ENCODE measurements at regions not wholly inside any gene's neighbourhood (a gene's known extent, or its start where the extent isn't known, plus 50 kb on each side); places are given as distances from the start of the nearest gene placed in this dataset.

DNA sequence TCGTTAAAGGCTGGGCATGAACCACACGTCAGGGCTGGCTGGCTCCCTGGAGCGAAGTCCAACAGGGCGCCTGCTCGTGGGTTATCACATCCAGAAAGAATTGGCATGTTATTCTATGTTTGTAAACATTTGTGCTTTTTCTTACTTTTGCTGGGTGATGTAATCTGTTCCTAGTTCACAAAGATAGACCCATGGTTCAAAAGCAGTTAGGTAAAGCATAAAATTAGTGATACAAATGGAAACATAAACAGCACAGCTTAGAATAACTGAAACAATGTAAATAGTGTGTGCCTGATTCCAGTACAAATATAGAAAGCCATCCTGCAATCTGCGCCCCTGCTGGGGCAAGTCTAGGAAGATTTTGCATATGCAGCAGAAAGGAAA lies 184.0 kb upstream of the C1orf174 start:
- H3K9me3 ChIP-seq (ENCODE audit: insufficient read depth, low read length): no peaks in the 10 kb centered on the region
- no peak overlapping the region for H3K9ac ChIP-seq (ENCODE audit: low read length)
- H3K9me2 ChIP-seq (replicated peaks; ENCODE audit: insufficient read depth, low read length): no peaks in the 10 kb centered on the region
- no peak for TF ChIP-seq EZH2phosphoT487 (conservative IDR thresholded peaks at IDR 0.05; ENCODE audit: low read length)
- TF ChIP-seq, protein P1, sequence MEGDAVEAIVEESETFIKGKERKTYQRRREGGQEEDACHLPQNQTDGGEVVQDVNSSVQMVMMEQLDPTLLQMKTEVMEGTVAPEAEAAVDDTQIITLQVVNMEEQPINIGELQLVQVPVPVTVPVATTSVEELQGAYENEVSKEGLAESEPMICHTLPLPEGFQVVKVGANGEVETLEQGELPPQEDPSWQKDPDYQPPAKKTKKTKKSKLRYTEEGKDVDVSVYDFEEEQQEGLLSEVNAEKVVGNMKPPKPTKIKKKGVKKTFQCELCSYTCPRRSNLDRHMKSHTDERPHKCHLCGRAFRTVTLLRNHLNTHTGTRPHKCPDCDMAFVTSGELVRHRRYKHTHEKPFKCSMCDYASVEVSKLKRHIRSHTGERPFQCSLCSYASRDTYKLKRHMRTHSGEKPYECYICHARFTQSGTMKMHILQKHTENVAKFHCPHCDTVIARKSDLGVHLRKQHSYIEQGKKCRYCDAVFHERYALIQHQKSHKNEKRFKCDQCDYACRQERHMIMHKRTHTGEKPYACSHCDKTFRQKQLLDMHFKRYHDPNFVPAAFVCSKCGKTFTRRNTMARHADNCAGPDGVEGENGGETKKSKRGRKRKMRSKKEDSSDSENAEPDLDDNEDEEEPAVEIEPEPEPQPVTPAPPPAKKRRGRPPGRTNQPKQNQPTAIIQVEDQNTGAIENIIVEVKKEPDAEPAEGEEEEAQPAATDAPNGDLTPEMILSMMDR (IDR thresholded peaks at IDR 0.05; ENCODE audit: insufficient read depth, low read length, poor library complexity, severe bottlenecking): no peak
- H3K4me2 ChIP-seq (ENCODE audit: low read depth, low read length, poor library complexity, severe bottlenecking): no peak overlapping the region
- no peaks in the 10 kb centered on the region for H3K79me2 ChIP-seq (ENCODE audit: insufficient read depth, low read length)
- no peak overlapping the region for H2AFZ ChIP-seq (ENCODE audit: low read depth, low read length, severe bottlenecking)
- H3F3A ChIP-seq (ENCODE audit: insufficient read depth): no peaks in the 10 kb centered on the region
- no peak overlapping the region for H3K4me3 ChIP-seq (ENCODE audit: insufficient read depth, low read length, poor library complexity, severe bottlenecking)
- no peaks in the 10 kb centered on the region for H3K36me3 ChIP-seq (ENCODE audit: low read length)
- no peaks in the 10 kb centered on the region for H3K27me3 ChIP-seq (ENCODE audit: low read length)
- H4K20me1 ChIP-seq (ENCODE audit: low read depth, low read length): no peaks in the 10 kb centered on the region
- H3K27ac ChIP-seq (ENCODE audit: low read depth, low read length): no peak overlapping the region

DNA sequence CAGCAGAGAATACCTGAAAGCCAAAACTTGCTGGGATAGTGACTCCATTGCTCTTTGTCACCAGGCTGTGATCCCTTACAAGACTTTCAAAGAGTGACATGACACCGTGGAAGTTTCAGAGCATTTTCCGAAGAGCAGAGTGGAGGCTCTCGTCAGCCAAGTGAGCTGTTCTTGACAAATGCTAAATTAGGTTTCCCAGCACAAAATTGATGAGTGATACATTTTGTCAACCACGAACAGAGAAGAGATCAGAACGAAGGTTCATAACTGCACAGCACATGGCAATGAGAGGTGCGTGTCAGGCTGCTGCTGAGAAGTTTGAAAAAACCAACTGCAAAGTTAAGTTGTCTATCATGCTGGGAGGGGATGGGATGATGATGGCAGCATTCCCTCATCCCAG lies 184.4 kb upstream of the C1orf174 start:
- H3K9ac ChIP-seq (ENCODE audit: low read length): no peak overlapping the region
- no peak overlapping the region for H2AFZ ChIP-seq (ENCODE audit: low read depth, low read length, severe bottlenecking)
- H3K4me2 ChIP-seq (ENCODE audit: low read depth, low read length, poor library complexity, severe bottlenecking): no peak overlapping the region
- no peak for TF ChIP-seq EZH2phosphoT487 (conservative IDR thresholded peaks at IDR 0.05; ENCODE audit: low read length)
- TF ChIP-seq, protein P1 (IDR thresholded peaks at IDR 0.05; ENCODE audit: insufficient read depth, low read length, poor library complexity, severe bottlenecking): no peak
- no peak overlapping the region for H3K4me3 ChIP-seq (ENCODE audit: insufficient read depth, low read length, poor library complexity, severe bottlenecking)
- no peaks in the 10 kb centered on the region for H3K27me3 ChIP-seq (ENCODE audit: low read length)
- no peaks in the 10 kb centered on the region for H3K36me3 ChIP-seq (ENCODE audit: low read length)
- no peak overlapping the region for H3K27ac ChIP-seq (ENCODE audit: low read depth, low read length)
- no peaks in the 10 kb centered on the region for H3K79me2 ChIP-seq (ENCODE audit: insufficient read depth, low read length)
- H4K20me1 ChIP-seq (ENCODE audit: low read depth, low read length): no peaks in the 10 kb centered on the region
- H3K9me3 ChIP-seq (ENCODE audit: insufficient read depth, low read length): no peaks in the 10 kb centered on the region
- no peaks in the 10 kb centered on the region for H3K9me2 ChIP-seq (replicated peaks; ENCODE audit: insufficient read depth, low read length)
- H3F3A ChIP-seq (ENCODE audit: insufficient read depth): no peaks in the 10 kb centered on the region

DNA sequence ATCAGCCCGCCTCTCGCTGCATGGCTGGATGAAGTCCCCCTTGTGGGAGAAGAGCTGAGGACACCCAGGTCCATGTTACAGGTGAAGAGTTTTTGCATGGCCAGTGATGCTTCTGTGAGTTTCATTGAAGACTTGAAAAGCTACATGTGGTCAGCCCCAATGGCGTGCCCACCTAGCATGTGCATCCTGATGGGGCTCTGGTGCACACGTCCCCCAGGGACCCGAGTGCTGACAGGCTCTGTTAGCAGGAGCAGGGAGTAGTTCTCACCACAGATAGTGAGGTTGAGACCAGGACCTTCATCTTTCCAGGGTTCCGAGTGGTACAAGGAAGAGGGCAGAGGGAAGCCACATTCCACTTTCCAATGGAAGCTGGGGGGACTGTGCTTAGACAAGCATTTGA lies 184.8 kb upstream of the C1orf174 start:
- H3K79me2 ChIP-seq (ENCODE audit: insufficient read depth, low read length): no peaks in the 10 kb centered on the region
- no peaks in the 10 kb centered on the region for H3K27me3 ChIP-seq (ENCODE audit: low read length)
- no peak overlapping the region for H3K4me2 ChIP-seq (ENCODE audit: low read depth, low read length, poor library complexity, severe bottlenecking)
- H3K9me2 ChIP-seq (replicated peaks; ENCODE audit: insufficient read depth, low read length): no peaks in the 10 kb centered on the region
- H3F3A ChIP-seq (ENCODE audit: insufficient read depth): no peaks in the 10 kb centered on the region
- TF ChIP-seq, protein P1 (IDR thresholded peaks at IDR 0.05; ENCODE audit: insufficient read depth, low read length, poor library complexity, severe bottlenecking): no peak
- no peak for TF ChIP-seq EZH2phosphoT487 (conservative IDR thresholded peaks at IDR 0.05; ENCODE audit: low read length)
- no peak overlapping the region for H2AFZ ChIP-seq (ENCODE audit: low read depth, low read length, severe bottlenecking)
- H3K27ac ChIP-seq (ENCODE audit: low read depth, low read length): no peak overlapping the region
- no peaks in the 10 kb centered on the region for H3K9me3 ChIP-seq (ENCODE audit: insufficient read depth, low read length)
- no peak overlapping the region for H3K9ac ChIP-seq (ENCODE audit: low read length)
- no peaks in the 10 kb centered on the region for H4K20me1 ChIP-seq (ENCODE audit: low read depth, low read length)
- no peaks in the 10 kb centered on the region for H3K36me3 ChIP-seq (ENCODE audit: low read length)
- H3K4me3 ChIP-seq (ENCODE audit: insufficient read depth, low read length, poor library complexity, severe bottlenecking): no peak overlapping the region

DNA sequence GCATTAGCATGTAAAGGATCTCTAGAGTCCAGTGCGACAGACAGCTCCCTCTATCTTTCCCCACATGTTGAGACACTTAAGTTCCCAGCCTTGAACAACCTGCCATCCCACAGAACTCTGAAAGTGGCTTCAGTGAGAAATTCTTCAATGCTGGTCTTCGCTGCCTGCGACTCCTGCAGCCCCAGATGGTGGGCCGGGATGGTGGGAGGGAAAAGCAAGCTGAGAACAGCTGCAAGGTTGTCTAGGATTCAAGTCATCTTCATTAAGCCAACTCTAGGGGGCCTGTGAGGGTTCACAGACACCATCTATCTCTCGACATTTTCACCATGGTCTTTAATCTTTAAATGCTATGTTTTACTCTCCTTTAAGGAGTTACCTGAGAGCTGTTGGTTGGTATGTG lies 185.5 kb upstream of the C1orf174 start:
- no peaks in the 10 kb centered on the region for H3K36me3 ChIP-seq (ENCODE audit: low read length)
- H3K27ac ChIP-seq (ENCODE audit: low read depth, low read length): no peak overlapping the region
- no peaks in the 10 kb centered on the region for H3K9me3 ChIP-seq (ENCODE audit: insufficient read depth, low read length)
- no peak for TF ChIP-seq EZH2phosphoT487 (conservative IDR thresholded peaks at IDR 0.05; ENCODE audit: low read length)
- TF ChIP-seq, protein P1 (IDR thresholded peaks at IDR 0.05; ENCODE audit: insufficient read depth, low read length, poor library complexity, severe bottlenecking): no peak
- no peak overlapping the region for H3K4me3 ChIP-seq (ENCODE audit: insufficient read depth, low read length, poor library complexity, severe bottlenecking)
- H2AFZ ChIP-seq (ENCODE audit: low read depth, low read length, severe bottlenecking): no peak overlapping the region
- no peaks in the 10 kb centered on the region for H3K9me2 ChIP-seq (replicated peaks; ENCODE audit: insufficient read depth, low read length)
- H3K27me3 ChIP-seq (ENCODE audit: low read length): no peaks in the 10 kb centered on the region
- no peaks in the 10 kb centered on the region for H3K79me2 ChIP-seq (ENCODE audit: insufficient read depth, low read length)
- H3K4me2 ChIP-seq (ENCODE audit: low read depth, low read length, poor library complexity, severe bottlenecking): no peak overlapping the region
- H3F3A ChIP-seq (ENCODE audit: insufficient read depth): no peaks in the 10 kb centered on the region
- no peak overlapping the region for H3K9ac ChIP-seq (ENCODE audit: low read length)
- H4K20me1 ChIP-seq (ENCODE audit: low read depth, low read length): no peaks in the 10 kb centered on the region
